ENCODE measurements at regions not wholly inside any gene's neighbourhood (a gene's known extent, or its start where the extent isn't known, plus 50 kb on each side); places are given as distances from the start of the nearest gene placed in this dataset.

- Histone ChIP-seq H3K27ac (ENCODE audit: low read length) (no peak overlapping the region), H3K27me3 (ENCODE audit: control insufficient read depth, insufficient read depth, low read length) (no peaks in the 10 kb centered on the region), H3K4me1 (ENCODE audit: control insufficient read depth, insufficient read depth, low read length) (no peaks in the 10 kb centered on the region), H3K36me3 (ENCODE audit: control insufficient read depth, insufficient read depth, low read length) (no peaks in the 10 kb centered on the region), H3K9me3 (replicated peaks; ENCODE audit: control insufficient read depth, low read depth, low read length) (no peaks in the 10 kb centered on the region), H3K4me3 (ENCODE audit: low read length) (no peak overlapping the region)
- DNase-seq, result no peak
- no CpG with 5 or more reads among the region's 6 CpGs for WGBS (ENCODE audit: insufficient coverage)
These were observed 64.8 kb upstream of the E2F7 start for GRCh38 chr12:77130193-77130592.

GRCh38 chr12:77124767-77125166, 59.4 kb upstream of the E2F7 start:
- Histone ChIP-seq H3K27me3 (ENCODE audit: control insufficient read depth, insufficient read depth, low read length) (no peaks in the 10 kb centered on the region), H3K36me3 (ENCODE audit: control insufficient read depth, insufficient read depth, low read length) (no peaks in the 10 kb centered on the region), H3K4me1 (ENCODE audit: control insufficient read depth, insufficient read depth, low read length) (no peaks in the 10 kb centered on the region), H3K9me3 (replicated peaks; ENCODE audit: control insufficient read depth, low read depth, low read length) (no peaks in the 10 kb centered on the region), H3K4me3 (ENCODE audit: low read length) (no peak overlapping the region), H3K27ac (ENCODE audit: low read length) (no peak overlapping the region)
- WGBS (ENCODE audit: insufficient coverage), result 71% methylated on average over 1 of the region's 2 CpGs
- DNase-seq, result no peak

GRCh38 chr12:77122661-77123060, 57.3 kb upstream of the E2F7 start:
- H3K4me1 ChIP-seq (ENCODE audit: control insufficient read depth, insufficient read depth, low read length), result no peaks in the 10 kb centered on the region
- no peak for DNase-seq

GRCh38 chr12:77122236-77122635, 56.9 kb upstream of the E2F7 start:
- Histone ChIP-seq H3K4me1 (ENCODE audit: control insufficient read depth, insufficient read depth, low read length) (no peaks in the 10 kb centered on the region), H3K27ac (ENCODE audit: low read length) (no peak overlapping the region), H3K36me3 (ENCODE audit: control insufficient read depth, insufficient read depth, low read length) (no peaks in the 10 kb centered on the region), H3K9me3 (replicated peaks; ENCODE audit: control insufficient read depth, low read depth, low read length) (no peaks in the 10 kb centered on the region), H3K27me3 (ENCODE audit: control insufficient read depth, insufficient read depth, low read length) (no peaks in the 10 kb centered on the region), H3K4me3 (ENCODE audit: low read length) (no peak overlapping the region)
- no CpG with 5 or more reads among the region's 4 CpGs for WGBS (ENCODE audit: insufficient coverage)
- no peak for DNase-seq

More at GRCh38 chr12:77122661-77123060, 57.3 kb upstream of the E2F7 start:
- Histone ChIP-seq H3K27ac (ENCODE audit: low read length) (no peak overlapping the region), H3K36me3 (ENCODE audit: control insufficient read depth, insufficient read depth, low read length) (no peaks in the 10 kb centered on the region), H3K9me3 (replicated peaks; ENCODE audit: control insufficient read depth, low read depth, low read length) (no peaks in the 10 kb centered on the region), H3K27me3 (ENCODE audit: control insufficient read depth, insufficient read depth, low read length) (no peaks in the 10 kb centered on the region), H3K4me3 (ENCODE audit: low read length) (no peak overlapping the region)

- H3K4me3 ChIP-seq (ENCODE audit: low read length), result no peak overlapping the region
- no CpG with 5 or more reads among the region's 1 CpG for WGBS (ENCODE audit: insufficient coverage)
- no peaks in the 10 kb centered on the region for H3K4me1 ChIP-seq (ENCODE audit: control insufficient read depth, insufficient read depth, low read length)
- no peak overlapping the region for H3K27ac ChIP-seq (ENCODE audit: low read length)
- H3K27me3 ChIP-seq (ENCODE audit: control insufficient read depth, insufficient read depth, low read length), result no peaks in the 10 kb centered on the region
- DNase-seq, result no peak
- no peaks in the 10 kb centered on the region for H3K36me3 ChIP-seq (ENCODE audit: control insufficient read depth, insufficient read depth, low read length)
- no peaks in the 10 kb centered on the region for H3K9me3 ChIP-seq (replicated peaks; ENCODE audit: control insufficient read depth, low read depth, low read length)
These were observed 55.1 kb upstream of the E2F7 start for GRCh38 chr12:77120156-77121085.

GRCh38 chr12:77118696-77119095, 53.3 kb upstream of the E2F7 start:
- H3K9me3 ChIP-seq (replicated peaks; ENCODE audit: control insufficient read depth, low read depth, low read length), result no peaks in the 10 kb centered on the region
- 81% methylated on average over 2 of the region's 2 CpGs for WGBS (ENCODE audit: insufficient coverage)
- no peaks in the 10 kb centered on the region for H3K27me3 ChIP-seq (ENCODE audit: control insufficient read depth, insufficient read depth, low read length)
- no peak overlapping the region for H3K4me3 ChIP-seq (ENCODE audit: low read length)
- no peaks in the 10 kb centered on the region for H3K36me3 ChIP-seq (ENCODE audit: control insufficient read depth, insufficient read depth, low read length)
- no peak overlapping the region for H3K27ac ChIP-seq (ENCODE audit: low read length)
- DNase-seq, result no peak
- no peaks in the 10 kb centered on the region for H3K4me1 ChIP-seq (ENCODE audit: control insufficient read depth, insufficient read depth, low read length)

GRCh38 chr12:77116277-77116676, 50.9 kb upstream of the E2F7 start:
- Histone ChIP-seq H3K4me1 (ENCODE audit: control insufficient read depth, insufficient read depth, low read length) (no peaks in the 10 kb centered on the region), H3K9me3 (replicated peaks; ENCODE audit: control insufficient read depth, low read depth, low read length) (no peaks in the 10 kb centered on the region), H3K4me3 (ENCODE audit: low read length) (no peak overlapping the region), H3K36me3 (ENCODE audit: control insufficient read depth, insufficient read depth, low read length) (no peaks in the 10 kb centered on the region), H3K27me3 (ENCODE audit: control insufficient read depth, insufficient read depth, low read length) (no peaks in the 10 kb centered on the region), H3K27ac (ENCODE audit: low read length) (no peak overlapping the region)
- WGBS (ENCODE audit: insufficient coverage), result no CpG with 5 or more reads among the region's 2 CpGs
- DNase-seq, result no peak

GRCh38 chr12:77115471-77115870, 50.1 kb upstream of the E2F7 start:
- H3K36me3 ChIP-seq (ENCODE audit: control insufficient read depth, insufficient read depth, low read length), result no peaks in the 10 kb centered on the region
- no peaks in the 10 kb centered on the region for H3K9me3 ChIP-seq (replicated peaks; ENCODE audit: control insufficient read depth, low read depth, low read length)
- no CpG with 5 or more reads among the region's 1 CpG for WGBS (ENCODE audit: insufficient coverage)
- H3K4me3 ChIP-seq (ENCODE audit: low read length), result no peak overlapping the region
- no peaks in the 10 kb centered on the region for H3K27me3 ChIP-seq (ENCODE audit: control insufficient read depth, insufficient read depth, low read length)
- DNase-seq, result no peak
- no peaks in the 10 kb centered on the region for H3K4me1 ChIP-seq (ENCODE audit: control insufficient read depth, insufficient read depth, low read length)
- no peak overlapping the region for H3K27ac ChIP-seq (ENCODE audit: low read length)

Measured in muscle of leg (tissue), 3 donors.